ENCODE measurements at regions not wholly inside any gene's neighbourhood (a gene's known extent, or its start where the extent isn't known, plus 50 kb on each side); places are given as distances from the start of the nearest gene placed in this dataset.

DNA sequence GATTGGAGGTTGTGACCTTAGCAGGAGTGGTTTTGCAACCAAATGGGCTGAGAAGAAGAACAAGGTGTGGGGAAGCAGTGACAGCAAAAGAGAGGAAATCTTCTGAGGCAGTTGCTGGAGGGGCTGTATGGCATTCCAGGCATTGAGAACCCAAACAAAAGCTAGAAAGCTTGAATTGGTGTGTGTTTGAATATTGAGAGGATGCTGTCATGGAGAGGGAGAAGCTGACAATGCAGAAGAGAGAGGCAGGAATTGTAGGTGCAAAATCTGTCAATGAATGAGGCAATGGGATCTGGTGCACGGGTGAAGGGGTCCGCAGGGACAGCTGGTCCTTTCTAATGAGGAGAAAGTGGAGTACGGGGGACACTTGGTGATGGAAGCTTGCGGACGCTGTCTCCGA, 123.4 kb downstream of the C11orf91 start:
- TF ChIP-seq, protein P1, sequence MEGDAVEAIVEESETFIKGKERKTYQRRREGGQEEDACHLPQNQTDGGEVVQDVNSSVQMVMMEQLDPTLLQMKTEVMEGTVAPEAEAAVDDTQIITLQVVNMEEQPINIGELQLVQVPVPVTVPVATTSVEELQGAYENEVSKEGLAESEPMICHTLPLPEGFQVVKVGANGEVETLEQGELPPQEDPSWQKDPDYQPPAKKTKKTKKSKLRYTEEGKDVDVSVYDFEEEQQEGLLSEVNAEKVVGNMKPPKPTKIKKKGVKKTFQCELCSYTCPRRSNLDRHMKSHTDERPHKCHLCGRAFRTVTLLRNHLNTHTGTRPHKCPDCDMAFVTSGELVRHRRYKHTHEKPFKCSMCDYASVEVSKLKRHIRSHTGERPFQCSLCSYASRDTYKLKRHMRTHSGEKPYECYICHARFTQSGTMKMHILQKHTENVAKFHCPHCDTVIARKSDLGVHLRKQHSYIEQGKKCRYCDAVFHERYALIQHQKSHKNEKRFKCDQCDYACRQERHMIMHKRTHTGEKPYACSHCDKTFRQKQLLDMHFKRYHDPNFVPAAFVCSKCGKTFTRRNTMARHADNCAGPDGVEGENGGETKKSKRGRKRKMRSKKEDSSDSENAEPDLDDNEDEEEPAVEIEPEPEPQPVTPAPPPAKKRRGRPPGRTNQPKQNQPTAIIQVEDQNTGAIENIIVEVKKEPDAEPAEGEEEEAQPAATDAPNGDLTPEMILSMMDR (conservative IDR thresholded peaks at IDR 0.05; ENCODE audit: low read length): no peak
- no peak for TF ChIP-seq EZH2phosphoT487 (IDR thresholded peaks at IDR 0.05; ENCODE audit: borderline replicate concordance, low read depth, low read length)

All from OCI-LY7 (cell line).